ENCODE measurements at regions not wholly inside any gene's neighbourhood (a gene's known extent, or its start where the extent isn't known, plus 50 kb on each side); places are given as distances from the start of the nearest gene placed in this dataset.

DNA sequence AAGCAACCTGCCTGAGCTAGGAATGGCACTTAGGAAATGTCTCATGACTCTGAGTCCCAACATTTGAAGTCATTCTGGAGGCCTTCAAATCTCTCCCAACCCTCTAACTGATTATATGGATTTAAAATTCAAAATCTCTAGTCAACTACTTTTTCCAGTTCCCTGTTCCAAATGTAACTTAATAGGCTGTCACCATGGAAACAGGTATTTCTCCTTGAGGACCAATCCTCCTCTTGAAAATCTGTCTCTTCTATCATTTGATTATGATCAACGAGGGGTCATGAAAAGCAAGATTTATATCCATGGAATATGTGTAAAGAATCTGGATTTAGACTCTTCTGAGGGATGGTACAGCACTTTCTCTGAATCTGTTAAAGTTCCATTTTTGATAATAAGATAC lies 127.3 kb upstream of the DTNBP1 start:
- Histone ChIP-seq H3K4me1 (ENCODE audit: control insufficient read depth in 1 of 2, insufficient read depth in 2 of 2, low read length in 2 of 2) (peaks cover 0 to 8% of the 10 kb centered on the region in 2 donors), H3K27me3 (ENCODE audit: control insufficient read depth in 1 of 2, insufficient read depth in 2 of 2, low read length in 2 of 2) (no peaks in the 10 kb centered on the region), H3K9me3 (ENCODE audit: control insufficient read depth in 1 of 2, low read length in 2 of 2) (no peaks in the 10 kb centered on the region), H3K27ac (ENCODE audit: low read depth, low read length) (no peak overlapping the region), H3K9ac (ENCODE audit: low read depth in 1 of 2, low read length in 2 of 2) (no peak overlapping the region), H3K4me3 (ENCODE audit: low read depth in 1 of 2, low read length in 2 of 2) (no peak overlapping the region), H3K36me3 (ENCODE audit: control insufficient read depth in 1 of 2, insufficient read depth in 2 of 2, low read length in 2 of 2) (no peaks in the 10 kb centered on the region)

GRCh38 chr6:15786846-15787245 lies 124.0 kb upstream of the DTNBP1 start:
- H3K9me3 ChIP-seq (ENCODE audit: control insufficient read depth in 1 of 2, low read length in 2 of 2): no peaks in the 10 kb centered on the region
- H3K4me3 ChIP-seq (ENCODE audit: low read depth in 1 of 2, low read length in 2 of 2): no peak overlapping the region
- H3K9ac ChIP-seq (ENCODE audit: low read depth in 1 of 2, low read length in 2 of 2): no peak overlapping the region
- no peaks in the 10 kb centered on the region for H3K27me3 ChIP-seq (ENCODE audit: control insufficient read depth in 1 of 2, insufficient read depth in 2 of 2, low read length in 2 of 2)
- no peaks in the 10 kb centered on the region for H3K36me3 ChIP-seq (ENCODE audit: control insufficient read depth in 1 of 2, insufficient read depth in 2 of 2, low read length in 2 of 2)
- peaks cover 1 to 10% of the 10 kb centered on the region in 2 donors for H3K4me1 ChIP-seq (ENCODE audit: control insufficient read depth in 1 of 2, insufficient read depth in 2 of 2, low read length in 2 of 2)
- H3K27ac ChIP-seq (ENCODE audit: low read depth, low read length): no peak overlapping the region

DNA sequence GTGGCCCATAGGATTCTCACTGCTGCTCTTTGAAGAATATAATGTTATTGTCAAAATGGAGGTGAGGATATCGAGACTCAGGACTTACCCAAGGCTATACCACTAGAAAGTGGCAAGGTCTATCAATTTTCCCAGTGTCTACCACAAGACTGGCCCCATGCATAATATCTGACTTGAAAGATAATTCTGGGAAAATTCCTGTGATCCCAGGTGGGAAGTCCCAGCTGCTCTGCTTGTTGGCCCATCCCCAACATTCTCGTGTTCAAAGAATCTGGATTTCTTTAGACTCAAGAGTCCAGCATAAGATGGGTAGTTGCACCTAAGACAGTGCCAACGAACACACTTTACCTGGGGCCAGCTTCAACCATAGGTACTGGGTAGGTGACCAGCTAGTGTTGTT lies 120.7 kb upstream of the DTNBP1 start:
- Histone ChIP-seq H3K4me3 (ENCODE audit: low read depth in 1 of 2, low read length in 2 of 2) (no peak overlapping the region), H3K36me3 (ENCODE audit: control insufficient read depth in 1 of 2, insufficient read depth in 2 of 2, low read length in 2 of 2) (no peaks in the 10 kb centered on the region), H3K27ac (ENCODE audit: low read depth, low read length) (no peak overlapping the region), H3K9me3 (ENCODE audit: control insufficient read depth in 1 of 2, low read length in 2 of 2) (no peaks in the 10 kb centered on the region), H3K9ac (ENCODE audit: low read depth in 1 of 2, low read length in 2 of 2) (no peak overlapping the region), H3K4me1 (ENCODE audit: control insufficient read depth in 1 of 2, insufficient read depth in 2 of 2, low read length in 2 of 2) (peaks cover 8 to 12% of the 10 kb centered on the region in 2 donors), H3K27me3 (ENCODE audit: control insufficient read depth in 1 of 2, insufficient read depth in 2 of 2, low read length in 2 of 2) (no peaks in the 10 kb centered on the region)

DNA sequence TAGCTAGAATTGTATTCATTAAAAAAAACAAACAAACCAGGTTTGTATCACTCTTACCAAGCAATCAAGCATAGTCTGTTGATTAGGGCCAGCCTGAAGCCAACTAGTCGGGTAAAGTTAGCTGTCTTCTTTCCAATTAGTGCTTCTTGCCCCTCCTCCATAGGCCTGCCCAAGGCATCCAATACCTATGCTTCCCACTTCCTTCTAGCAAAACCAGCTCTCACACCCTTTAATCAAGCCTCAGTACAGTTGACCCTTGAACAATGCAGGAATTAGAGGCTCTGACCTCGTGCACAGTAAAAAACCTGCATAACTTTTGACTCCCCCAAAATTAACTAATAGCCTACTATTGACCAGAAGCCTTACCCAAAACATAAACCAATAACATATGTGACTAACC lies 119.1 kb upstream of the DTNBP1 start:
- Histone ChIP-seq H3K9ac (ENCODE audit: low read depth in 1 of 2, low read length in 2 of 2) (no peak overlapping the region), H3K27me3 (ENCODE audit: control insufficient read depth in 1 of 2, insufficient read depth in 2 of 2, low read length in 2 of 2) (no peaks in the 10 kb centered on the region), H3K27ac (ENCODE audit: low read depth, low read length) (no peak overlapping the region), H3K36me3 (ENCODE audit: control insufficient read depth in 1 of 2, insufficient read depth in 2 of 2, low read length in 2 of 2) (no peaks in the 10 kb centered on the region), H3K4me3 (ENCODE audit: low read depth in 1 of 2, low read length in 2 of 2) (no peak overlapping the region), H3K4me1 (ENCODE audit: control insufficient read depth in 1 of 2, insufficient read depth in 2 of 2, low read length in 2 of 2) (peaks cover 8 to 12% of the 10 kb centered on the region in 2 donors), H3K9me3 (ENCODE audit: control insufficient read depth in 1 of 2, low read length in 2 of 2) (no peaks in the 10 kb centered on the region)

DNA sequence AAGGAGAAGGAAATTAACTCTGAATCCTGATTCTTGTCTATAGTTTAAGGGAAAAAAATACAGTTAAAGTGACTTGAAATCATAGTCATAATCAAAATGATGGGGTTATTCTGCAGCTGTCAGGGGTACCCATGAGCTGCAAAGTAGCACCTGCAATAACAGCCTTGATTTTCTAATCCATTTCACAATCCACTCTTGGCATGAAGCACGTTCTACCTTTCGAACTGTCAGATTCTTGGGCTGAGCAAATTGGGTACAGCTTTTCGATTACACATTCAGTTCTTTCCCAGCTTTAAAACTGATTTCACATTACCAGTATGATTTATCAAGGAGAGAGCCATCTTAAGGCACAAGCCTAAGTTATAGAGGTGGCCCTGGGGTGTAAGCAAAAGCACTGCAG lies 118.5 kb upstream of the DTNBP1 start:
- H3K36me3 ChIP-seq (ENCODE audit: control insufficient read depth in 1 of 2, insufficient read depth in 2 of 2, low read length in 2 of 2): no peaks in the 10 kb centered on the region
- no peak overlapping the region for H3K9ac ChIP-seq (ENCODE audit: low read depth in 1 of 2, low read length in 2 of 2)
- peaks cover 8 to 12% of the 10 kb centered on the region in 2 donors for H3K4me1 ChIP-seq (ENCODE audit: control insufficient read depth in 1 of 2, insufficient read depth in 2 of 2, low read length in 2 of 2)
- H3K27ac ChIP-seq (ENCODE audit: low read depth, low read length): no peak overlapping the region
- no peaks in the 10 kb centered on the region for H3K27me3 ChIP-seq (ENCODE audit: control insufficient read depth in 1 of 2, insufficient read depth in 2 of 2, low read length in 2 of 2)
- H3K9me3 ChIP-seq (ENCODE audit: control insufficient read depth in 1 of 2, low read length in 2 of 2): no peaks in the 10 kb centered on the region
- no peak overlapping the region for H3K4me3 ChIP-seq (ENCODE audit: low read depth in 1 of 2, low read length in 2 of 2)

- H3K36me3 ChIP-seq (ENCODE audit: control insufficient read depth in 1 of 2, insufficient read depth in 2 of 2, low read length in 2 of 2): no peaks in the 10 kb centered on the region
- H3K27ac ChIP-seq (ENCODE audit: low read depth, low read length): no peak overlapping the region
- no peaks in the 10 kb centered on the region for H3K9me3 ChIP-seq (ENCODE audit: control insufficient read depth in 1 of 2, low read length in 2 of 2)
- H3K4me3 ChIP-seq (ENCODE audit: low read depth in 1 of 2, low read length in 2 of 2): no peak overlapping the region
- H3K4me1 ChIP-seq (ENCODE audit: control insufficient read depth in 1 of 2, insufficient read depth in 2 of 2, low read length in 2 of 2): peaks cover 8 to 12% of the 10 kb centered on the region in 2 donors
- H3K27me3 ChIP-seq (ENCODE audit: control insufficient read depth in 1 of 2, insufficient read depth in 2 of 2, low read length in 2 of 2): no peaks in the 10 kb centered on the region
- no peak overlapping the region for H3K9ac ChIP-seq (ENCODE audit: low read depth in 1 of 2, low read length in 2 of 2)
Measured at GRCh38 chr6:15780437-15780836, 117.6 kb upstream of the DTNBP1 start.

- H3K36me3 ChIP-seq (ENCODE audit: control insufficient read depth in 1 of 2, insufficient read depth in 2 of 2, low read length in 2 of 2): no peaks in the 10 kb centered on the region
- no peak overlapping the region for H3K4me3 ChIP-seq (ENCODE audit: low read depth in 1 of 2, low read length in 2 of 2)
- H3K27ac ChIP-seq (ENCODE audit: low read depth, low read length): no peak overlapping the region
- no peaks in the 10 kb centered on the region for H3K9me3 ChIP-seq (ENCODE audit: control insufficient read depth in 1 of 2, low read length in 2 of 2)
- no peak overlapping the region for H3K9ac ChIP-seq (ENCODE audit: low read depth in 1 of 2, low read length in 2 of 2)
- H3K4me1 ChIP-seq (ENCODE audit: control insufficient read depth in 1 of 2, insufficient read depth in 2 of 2, low read length in 2 of 2): peaks cover 8 to 12% of the 10 kb centered on the region in 2 donors
- H3K27me3 ChIP-seq (ENCODE audit: control insufficient read depth in 1 of 2, insufficient read depth in 2 of 2, low read length in 2 of 2): no peaks in the 10 kb centered on the region
Measured at GRCh38 chr6:15779726-15780125, 116.9 kb upstream of the DTNBP1 start.

- no peaks in the 10 kb centered on the region for H3K27me3 ChIP-seq (ENCODE audit: control insufficient read depth in 1 of 2, insufficient read depth in 2 of 2, low read length in 2 of 2)
- H3K4me1 ChIP-seq (ENCODE audit: control insufficient read depth in 1 of 2, insufficient read depth in 2 of 2, low read length in 2 of 2): peaks cover 3 to 6% of the 10 kb centered on the region in 2 donors
- H3K9me3 ChIP-seq (ENCODE audit: control insufficient read depth in 1 of 2, low read length in 2 of 2): no peaks in the 10 kb centered on the region
- no peaks in the 10 kb centered on the region for H3K36me3 ChIP-seq (ENCODE audit: control insufficient read depth in 1 of 2, insufficient read depth in 2 of 2, low read length in 2 of 2)
- no peak overlapping the region for H3K4me3 ChIP-seq (ENCODE audit: low read depth in 1 of 2, low read length in 2 of 2)
- H3K9ac ChIP-seq (ENCODE audit: low read depth in 1 of 2, low read length in 2 of 2): no peak overlapping the region
- H3K27ac ChIP-seq (ENCODE audit: low read depth, low read length): no peak overlapping the region
Measured at GRCh38 chr6:15776458-15776980, 113.7 kb upstream of the DTNBP1 start.

DNA sequence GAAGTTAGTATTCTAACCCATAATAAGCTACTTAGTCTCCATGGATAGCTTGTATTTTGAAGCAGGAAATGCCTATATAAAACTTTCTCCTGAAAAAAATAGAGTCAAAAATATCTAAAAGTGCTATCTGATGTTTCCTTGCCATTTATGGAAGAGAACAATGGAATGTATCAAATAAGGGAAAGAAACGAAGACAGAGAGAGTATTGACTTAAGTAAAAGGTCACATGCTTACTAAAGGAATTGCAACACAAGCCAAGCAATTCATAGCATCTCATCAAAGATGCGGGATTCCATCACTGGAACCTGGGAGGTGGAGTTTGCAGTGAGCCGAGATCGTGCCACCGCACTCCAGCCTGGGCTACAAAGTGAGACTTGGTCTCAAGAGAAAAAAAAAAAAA lies 112.9 kb upstream of the DTNBP1 start:
- Histone ChIP-seq H3K9me3 (ENCODE audit: control insufficient read depth in 1 of 2, low read length in 2 of 2) (no peaks in the 10 kb centered on the region), H3K27me3 (ENCODE audit: control insufficient read depth in 1 of 2, insufficient read depth in 2 of 2, low read length in 2 of 2) (no peaks in the 10 kb centered on the region)

DNA sequence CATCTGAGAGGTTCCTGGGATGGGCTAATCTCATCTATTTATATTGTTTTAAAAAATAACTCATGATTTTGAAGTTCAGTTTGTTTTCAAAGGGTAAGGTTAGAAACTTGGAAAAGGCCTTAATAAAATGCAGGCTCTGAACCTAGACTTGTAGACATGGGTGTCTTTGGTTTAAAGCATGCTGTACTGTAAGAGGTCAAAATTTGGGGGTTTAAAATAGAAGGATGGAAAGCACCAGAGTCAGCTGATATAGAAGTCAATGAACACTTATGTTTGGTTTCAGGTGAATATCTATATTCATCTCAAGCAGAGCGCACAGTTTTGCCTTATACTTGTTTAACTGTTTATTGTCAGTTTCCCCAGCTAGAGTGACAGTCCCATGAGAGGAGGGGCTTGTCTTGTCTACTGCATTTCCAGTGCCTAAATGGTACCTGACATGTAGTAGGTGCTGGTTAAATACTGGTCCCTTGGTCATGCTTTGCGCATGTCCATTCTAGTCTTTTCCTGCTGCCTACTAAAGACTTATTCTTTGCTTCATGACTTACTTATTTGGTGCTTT lies 112.3 kb upstream of the DTNBP1 start:
- Histone ChIP-seq H3K27me3 (ENCODE audit: control insufficient read depth in 1 of 2, insufficient read depth in 2 of 2, low read length in 2 of 2) (no peaks in the 10 kb centered on the region), H3K9ac (ENCODE audit: low read depth in 1 of 2, low read length in 2 of 2) (no peak overlapping the region), H3K4me1 (ENCODE audit: control insufficient read depth in 1 of 2, insufficient read depth in 2 of 2, low read length in 2 of 2) (no peaks in the 10 kb centered on the region), H3K36me3 (ENCODE audit: control insufficient read depth in 1 of 2, insufficient read depth in 2 of 2, low read length in 2 of 2) (no peaks in the 10 kb centered on the region), H3K27ac (ENCODE audit: low read depth, low read length) (no peak overlapping the region), H3K4me3 (ENCODE audit: low read depth in 1 of 2, low read length in 2 of 2) (no peak overlapping the region), H3K9me3 (ENCODE audit: control insufficient read depth in 1 of 2, low read length in 2 of 2) (no peaks in the 10 kb centered on the region)

More for the DNA sequence above, 112.9 kb upstream of the DTNBP1 start:
- no peak overlapping the region for H3K27ac ChIP-seq (ENCODE audit: low read depth, low read length)
- no peaks in the 10 kb centered on the region for H3K4me1 ChIP-seq (ENCODE audit: control insufficient read depth in 1 of 2, insufficient read depth in 2 of 2, low read length in 2 of 2)
- no peak overlapping the region for H3K9ac ChIP-seq (ENCODE audit: low read depth in 1 of 2, low read length in 2 of 2)
- H3K36me3 ChIP-seq (ENCODE audit: control insufficient read depth in 1 of 2, insufficient read depth in 2 of 2, low read length in 2 of 2): no peaks in the 10 kb centered on the region
- no peak overlapping the region for H3K4me3 ChIP-seq (ENCODE audit: low read depth in 1 of 2, low read length in 2 of 2)

Measured in duodenal mucosa (tissue), 2 donors.